Thymus (tissue), 11 donors: ENCODE measurements at regions not wholly inside any gene's neighbourhood (a gene's known extent, or its start where the extent isn't known, plus 50 kb on each side); places are given as distances from the start of the nearest gene placed in this dataset.

Experiments
- DNase-seq, 9 donors: peaks; one replicate each; pipeline ENCODE4 v3.0.0-alpha.2; 2013; ENCODE audit warnings: low spot score in 9 of 9, low read depth in 6 of 9, missing footprints in 1 of 9
- H3K27ac ChIP-seq, 2 donors: one replicate each; pipeline ENCODE4 v1.5.1; 2013; ENCODE audit warnings: control low read depth in 1 of 2, low read depth in 1 of 2, low read length in 1 of 2, mild to moderate bottlenecking in 1 of 2, moderate library complexity in 1 of 2
- H3K27me3 ChIP-seq, 2 donors: one replicate each; pipeline ENCODE4 v1.5.1; 2013; ENCODE audit warnings: low read length in 1 of 2; ENCODE audit not compliant: control insufficient read depth in 2 of 2, insufficient read depth in 1 of 2
- H3K36me3 ChIP-seq, 2 donors: one replicate each; pipeline ENCODE4 v1.5.1; 2013; ENCODE audit warnings: low read length in 1 of 2, mild to moderate bottlenecking in 1 of 2, moderate library complexity in 1 of 2; ENCODE audit not compliant: control insufficient read depth in 2 of 2, insufficient read depth in 2 of 2
- H3K4me1 ChIP-seq, 2 donors: one replicate each; pipeline ENCODE4 v1.5.1; 2013; ENCODE audit warnings: low read length in 2 of 2; ENCODE audit not compliant: control insufficient read depth in 2 of 2, insufficient read depth in 2 of 2
- H3K4me3 ChIP-seq, 2 donors: one replicate each; pipeline ENCODE4 v1.5.1; 2013; ENCODE audit warnings: low read length in 2 of 2, control low read depth in 1 of 2, mild to moderate bottlenecking in 1 of 2
- H3K9me3 ChIP-seq, 2 donors: one replicate each; pipeline ENCODE4 v1.5.1; 2013; ENCODE audit warnings: low read length in 1 of 2, mild to moderate bottlenecking in 1 of 2; ENCODE audit not compliant: control insufficient read depth in 2 of 2, insufficient read depth in 1 of 2
- WGBS: extraction: QIAGEN DNeasy Blood & Tissue Kit; methylation state at CpG from one replicate; pipeline ENCODE4 v1.1.7; 2013; 5-methylcytosine and 5-hydroxymethylcytosine counted together
- donor health status: healthy.

GRCh38 chr5:68449380-68449779 is 233.8 kb downstream of the PIK3R1 start:
- DNase-seq, result no peak
- Histone ChIP-seq H3K9me3 (no peaks in the 10 kb centered on the region), H3K27ac (no peak overlapping the region), H3K27me3 (no peaks in the 10 kb centered on the region), H3K4me1 (peaks cover 3 to 6% of the 10 kb centered on the region in 2 donors), H3K36me3 (no peaks in the 10 kb centered on the region), H3K4me3 (no peak overlapping the region)
- 95% methylated on average over 3 of the region's 3 CpGs for WGBS

- no peaks in the 10 kb centered on the region for H3K27me3 ChIP-seq
- 91% methylated on average over 5 of the region's 5 CpGs for WGBS
- H3K4me3 ChIP-seq, result no peak overlapping the region
- peak overlapping the region in 1 of 2 donors; percentile 25 for H3K27ac ChIP-seq
- H3K36me3 ChIP-seq, result no peaks in the 10 kb centered on the region
- H3K4me1 ChIP-seq, result peaks cover 0 to 4% of the 10 kb centered on the region in 2 donors
- no peak for DNase-seq
- no peaks in the 10 kb centered on the region for H3K9me3 ChIP-seq
Measured at GRCh38 chr5:68450245-68450852, 234.8 kb downstream of the PIK3R1 start.

GRCh38 chr5:68452286-68452685 is 236.7 kb downstream of the PIK3R1 start:
- Histone ChIP-seq H3K27me3 (no peaks in the 10 kb centered on the region), H3K9me3 (no peaks in the 10 kb centered on the region), H3K27ac (no peak overlapping the region), H3K4me3 (no peak overlapping the region), H3K36me3 (no peaks in the 10 kb centered on the region), H3K4me1 (peaks cover 4 to 5% of the 10 kb centered on the region in 2 donors)
- WGBS, result 73% methylated on average over 3 of the region's 3 CpGs
- no peak for DNase-seq

- H3K4me3 ChIP-seq, result no peak overlapping the region
- no peaks in the 10 kb centered on the region for H3K9me3 ChIP-seq
- H3K4me1 ChIP-seq, result peaks cover 12 to 21% of the 10 kb centered on the region in 2 donors
- H3K36me3 ChIP-seq, result no peaks in the 10 kb centered on the region
- no peak for DNase-seq
- WGBS, result 97% methylated on average over 3 of the region's 3 CpGs
- no peak overlapping the region for H3K27ac ChIP-seq
- H3K27me3 ChIP-seq, result no peaks in the 10 kb centered on the region
Measured at GRCh38 chr5:68454172-68454571, 238.6 kb downstream of the PIK3R1 start.

GRCh38 chr5:68454766-68455165 is 239.2 kb downstream of the PIK3R1 start:
- Histone ChIP-seq H3K4me3 (no peak overlapping the region), H3K27me3 (no peaks in the 10 kb centered on the region), H3K9me3 (no peaks in the 10 kb centered on the region), H3K4me1 (peaks cover 18 to 27% of the 10 kb centered on the region in 2 donors), H3K36me3 (no peaks in the 10 kb centered on the region), H3K27ac (no peak overlapping the region)
- no peak for DNase-seq
- WGBS, result 95% methylated on average over 2 of the region's 2 CpGs

GRCh38 chr5:68455216-68455615 is 239.7 kb downstream of the PIK3R1 start:
- no peak overlapping the region for H3K27ac ChIP-seq
- 98% methylated on average over 3 of the region's 3 CpGs for WGBS
- H3K4me3 ChIP-seq, result no peak overlapping the region
- H3K27me3 ChIP-seq, result no peaks in the 10 kb centered on the region
- H3K9me3 ChIP-seq, result no peaks in the 10 kb centered on the region
- peaks cover 21 to 31% of the 10 kb centered on the region in 2 donors for H3K4me1 ChIP-seq
- H3K36me3 ChIP-seq, result no peaks in the 10 kb centered on the region
- no peak for DNase-seq

- 94% methylated on average over 4 of the region's 4 CpGs for WGBS
- no peaks in the 10 kb centered on the region for H3K36me3 ChIP-seq
- H3K9me3 ChIP-seq, result no peaks in the 10 kb centered on the region
- no peak for DNase-seq
- H3K27me3 ChIP-seq, result no peaks in the 10 kb centered on the region
- H3K4me1 ChIP-seq, result peaks cover 21 to 31% of the 10 kb centered on the region in 2 donors
- H3K27ac ChIP-seq, result no peak overlapping the region
- H3K4me3 ChIP-seq, result no peak overlapping the region
Measured at GRCh38 chr5:68456756-68457217, 241.2 kb downstream of the PIK3R1 start.

GRCh38 chr5:68457285-68457684 is 241.7 kb downstream of the PIK3R1 start:
- Histone ChIP-seq H3K36me3 (no peaks in the 10 kb centered on the region), H3K27ac (no peak overlapping the region), H3K9me3 (no peaks in the 10 kb centered on the region), H3K4me1 (peaks cover 21 to 31% of the 10 kb centered on the region in 2 donors), H3K27me3 (no peaks in the 10 kb centered on the region), H3K4me3 (no peak overlapping the region)
- 92% methylated on average over 8 of the region's 8 CpGs for WGBS
- no peak for DNase-seq

GRCh38 chr5:68458416-68459021 is 243.0 kb downstream of the PIK3R1 start:
- H3K27ac ChIP-seq, result peak overlapping the region; percentile 55 to 59
- peaks cover 22 to 31% of the 10 kb centered on the region in 2 donors for H3K4me1 ChIP-seq
- H3K27me3 ChIP-seq, result no peaks in the 10 kb centered on the region
- H3K9me3 ChIP-seq, result no peaks in the 10 kb centered on the region
- H3K36me3 ChIP-seq, result no peaks in the 10 kb centered on the region
- 8% methylated on average over 3 of the region's 3 CpGs for WGBS
- no peak overlapping the region for H3K4me3 ChIP-seq
- DNase-seq, result peak in 5 of 9 donors; percentile 41 to 74 (median 50)
